ENCODE measurements at regions not wholly inside any gene's neighbourhood (a gene's known extent, or its start where the extent isn't known, plus 50 kb on each side); places are given as distances from the start of the nearest gene placed in this dataset.

DNA sequence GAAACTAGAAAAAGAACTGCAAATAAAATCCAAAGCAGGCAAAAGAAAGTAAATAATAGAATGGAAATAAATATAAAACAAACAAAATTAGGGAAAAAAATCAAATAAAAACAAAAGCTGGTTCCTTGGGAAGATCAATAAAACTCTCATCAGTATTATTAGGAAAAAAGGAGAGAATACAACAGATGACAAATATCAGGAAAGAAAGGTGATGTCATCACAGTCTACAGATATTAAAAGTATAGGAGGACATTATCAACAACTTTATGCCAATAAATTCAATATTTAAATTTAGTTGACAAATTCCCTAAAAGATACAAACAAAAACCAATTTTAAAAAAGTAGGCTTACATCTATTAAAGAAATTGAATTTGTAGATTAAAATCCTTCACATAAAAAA, 107.4 kb upstream of the FOXN3 start:
- CTCF ChIA-PET (ENCODE audit: low intra/inter-chr PET ratio), result no interaction called here

More for the DNA sequence above, 107.4 kb upstream of the FOXN3 start:
- Histone ChIP-seq H3K36me3 (ENCODE audit: control insufficient read depth, insufficient read depth, low read length) (no peaks in the 10 kb centered on the region), H3K9me1 (ENCODE audit: control insufficient read depth, insufficient read depth, low read length) (no peaks in the 10 kb centered on the region), H4K20me1 (replicated peaks; ENCODE audit: control insufficient read depth, insufficient read depth, low read length) (no peaks in the 10 kb centered on the region), H3K4me1 (replicated peaks in 1 of 2; ENCODE audit: control insufficient read depth in 2 of 2, insufficient read depth in 2 of 2, low read length in 2 of 2) (no peaks in the 10 kb centered on the region), H3K9me3 (replicated peaks; ENCODE audit: control insufficient read depth, insufficient read depth, low read depth, low read length) (no peaks in the 10 kb centered on the region), H3K4me2 (ENCODE audit: insufficient read depth, low read length) (no peak overlapping the region), H3K4me3 (no peak overlapping the region), H3K79me2 (ENCODE audit: control insufficient read depth, insufficient read depth, low read length) (no peaks in the 10 kb centered on the region), H2AFZ (ENCODE audit: low read depth, low read length) (no peak overlapping the region), H3K27me3 (ENCODE audit: control insufficient read depth in 2 of 2, insufficient read depth in 2 of 2, low read length in 2 of 2) (0 out of 5 replicates have a peak, but pooled peaks cover 0 to under 1% of the 10 kb centered on the region in 2 experiments), H3K9ac (ENCODE audit: insufficient read depth in 1 of 2, low read depth in 2 of 2, low read length in 2 of 2) (no peak overlapping the region), H3K27ac (ENCODE audit: extremely low read depth, low read depth, low read length) (no peak overlapping the region)
- TF ChIP-seq, protein P1, sequence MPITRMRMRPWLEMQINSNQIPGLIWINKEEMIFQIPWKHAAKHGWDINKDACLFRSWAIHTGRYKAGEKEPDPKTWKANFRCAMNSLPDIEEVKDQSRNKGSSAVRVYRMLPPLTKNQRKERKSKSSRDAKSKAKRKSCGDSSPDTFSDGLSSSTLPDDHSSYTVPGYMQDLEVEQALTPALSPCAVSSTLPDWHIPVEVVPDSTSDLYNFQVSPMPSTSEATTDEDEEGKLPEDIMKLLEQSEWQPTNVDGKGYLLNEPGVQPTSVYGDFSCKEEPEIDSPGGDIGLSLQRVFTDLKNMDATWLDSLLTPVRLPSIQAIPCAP (CRISPR knock-in tag; IDR thresholded peaks at IDR 0.05; ENCODE audit: borderline replicate concordance), result no peak
- TF ChIP-seq ARID1B (IDR thresholded peaks at IDR 0.05) (no peak), TGIF2 (CRISPR knock-in tag; IDR thresholded peaks at IDR 0.05) (no peak), FOXJ2 (tag; IDR thresholded peaks at IDR 0.05) (no peak), ZNF77 (CRISPR knock-in tag; IDR thresholded peaks at IDR 0.05) (no peak), MECOM (CRISPR knock-in tag; IDR thresholded peaks at IDR 0.05) (no peak), KDM5B (IDR thresholded peaks at IDR 0.05; ENCODE audit: insufficient replicate concordance, low read depth, low read length) (no peak), NCOA1 (IDR thresholded peaks at IDR 0.05; ENCODE audit: low read depth) (no peak), SRSF1 (IDR thresholded peaks at IDR 0.05; ENCODE audit: low read depth, low read length) (no peak), ZNF778 (CRISPR knock-in tag; IDR thresholded peaks at IDR 0.05) (no peak)
- TF ChIP-seq, protein P2, sequence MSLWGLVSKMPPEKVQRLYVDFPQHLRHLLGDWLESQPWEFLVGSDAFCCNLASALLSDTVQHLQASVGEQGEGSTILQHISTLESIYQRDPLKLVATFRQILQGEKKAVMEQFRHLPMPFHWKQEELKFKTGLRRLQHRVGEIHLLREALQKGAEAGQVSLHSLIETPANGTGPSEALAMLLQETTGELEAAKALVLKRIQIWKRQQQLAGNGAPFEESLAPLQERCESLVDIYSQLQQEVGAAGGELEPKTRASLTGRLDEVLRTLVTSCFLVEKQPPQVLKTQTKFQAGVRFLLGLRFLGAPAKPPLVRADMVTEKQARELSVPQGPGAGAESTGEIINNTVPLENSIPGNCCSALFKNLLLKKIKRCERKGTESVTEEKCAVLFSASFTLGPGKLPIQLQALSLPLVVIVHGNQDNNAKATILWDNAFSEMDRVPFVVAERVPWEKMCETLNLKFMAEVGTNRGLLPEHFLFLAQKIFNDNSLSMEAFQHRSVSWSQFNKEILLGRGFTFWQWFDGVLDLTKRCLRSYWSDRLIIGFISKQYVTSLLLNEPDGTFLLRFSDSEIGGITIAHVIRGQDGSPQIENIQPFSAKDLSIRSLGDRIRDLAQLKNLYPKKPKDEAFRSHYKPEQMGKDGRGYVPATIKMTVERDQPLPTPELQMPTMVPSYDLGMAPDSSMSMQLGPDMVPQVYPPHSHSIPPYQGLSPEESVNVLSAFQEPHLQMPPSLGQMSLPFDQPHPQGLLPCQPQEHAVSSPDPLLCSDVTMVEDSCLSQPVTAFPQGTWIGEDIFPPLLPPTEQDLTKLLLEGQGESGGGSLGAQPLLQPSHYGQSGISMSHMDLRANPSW (CRISPR knock-in tag; IDR thresholded peaks at IDR 0.05), result no peak
- TF ChIP-seq, protein P3, sequence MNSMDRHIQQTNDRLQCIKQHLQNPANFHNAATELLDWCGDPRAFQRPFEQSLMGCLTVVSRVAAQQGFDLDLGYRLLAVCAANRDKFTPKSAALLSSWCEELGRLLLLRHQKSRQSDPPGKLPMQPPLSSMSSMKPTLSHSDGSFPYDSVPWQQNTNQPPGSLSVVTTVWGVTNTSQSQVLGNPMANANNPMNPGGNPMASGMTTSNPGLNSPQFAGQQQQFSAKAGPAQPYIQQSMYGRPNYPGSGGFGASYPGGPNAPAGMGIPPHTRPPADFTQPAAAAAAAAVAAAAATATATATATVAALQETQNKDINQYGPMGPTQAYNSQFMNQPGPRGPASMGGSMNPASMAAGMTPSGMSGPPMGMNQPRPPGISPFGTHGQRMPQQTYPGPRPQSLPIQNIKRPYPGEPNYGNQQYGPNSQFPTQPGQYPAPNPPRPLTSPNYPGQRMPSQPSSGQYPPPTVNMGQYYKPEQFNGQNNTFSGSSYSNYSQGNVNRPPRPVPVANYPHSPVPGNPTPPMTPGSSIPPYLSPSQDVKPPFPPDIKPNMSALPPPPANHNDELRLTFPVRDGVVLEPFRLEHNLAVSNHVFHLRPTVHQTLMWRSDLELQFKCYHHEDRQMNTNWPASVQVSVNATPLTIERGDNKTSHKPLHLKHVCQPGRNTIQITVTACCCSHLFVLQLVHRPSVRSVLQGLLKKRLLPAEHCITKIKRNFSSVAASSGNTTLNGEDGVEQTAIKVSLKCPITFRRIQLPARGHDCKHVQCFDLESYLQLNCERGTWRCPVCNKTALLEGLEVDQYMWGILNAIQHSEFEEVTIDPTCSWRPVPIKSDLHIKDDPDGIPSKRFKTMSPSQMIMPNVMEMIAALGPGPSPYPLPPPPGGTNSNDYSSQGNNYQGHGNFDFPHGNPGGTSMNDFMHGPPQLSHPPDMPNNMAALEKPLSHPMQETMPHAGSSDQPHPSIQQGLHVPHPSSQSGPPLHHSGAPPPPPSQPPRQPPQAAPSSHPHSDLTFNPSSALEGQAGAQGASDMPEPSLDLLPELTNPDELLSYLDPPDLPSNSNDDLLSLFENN (IDR thresholded peaks at IDR 0.05; ENCODE audit: low read depth in 2 of 2, low read length in 2 of 2), result no peak
- TF ChIP-seq, protein P4, sequence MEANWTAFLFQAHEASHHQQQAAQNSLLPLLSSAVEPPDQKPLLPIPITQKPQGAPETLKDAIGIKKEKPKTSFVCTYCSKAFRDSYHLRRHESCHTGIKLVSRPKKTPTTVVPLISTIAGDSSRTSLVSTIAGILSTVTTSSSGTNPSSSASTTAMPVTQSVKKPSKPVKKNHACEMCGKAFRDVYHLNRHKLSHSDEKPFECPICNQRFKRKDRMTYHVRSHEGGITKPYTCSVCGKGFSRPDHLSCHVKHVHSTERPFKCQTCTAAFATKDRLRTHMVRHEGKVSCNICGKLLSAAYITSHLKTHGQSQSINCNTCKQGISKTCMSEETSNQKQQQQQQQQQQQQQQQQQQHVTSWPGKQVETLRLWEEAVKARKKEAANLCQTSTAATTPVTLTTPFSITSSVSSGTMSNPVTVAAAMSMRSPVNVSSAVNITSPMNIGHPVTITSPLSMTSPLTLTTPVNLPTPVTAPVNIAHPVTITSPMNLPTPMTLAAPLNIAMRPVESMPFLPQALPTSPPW (CRISPR knock-in tag; IDR thresholded peaks at IDR 0.05), result no peak
- TF ChIP-seq, protein P5, sequence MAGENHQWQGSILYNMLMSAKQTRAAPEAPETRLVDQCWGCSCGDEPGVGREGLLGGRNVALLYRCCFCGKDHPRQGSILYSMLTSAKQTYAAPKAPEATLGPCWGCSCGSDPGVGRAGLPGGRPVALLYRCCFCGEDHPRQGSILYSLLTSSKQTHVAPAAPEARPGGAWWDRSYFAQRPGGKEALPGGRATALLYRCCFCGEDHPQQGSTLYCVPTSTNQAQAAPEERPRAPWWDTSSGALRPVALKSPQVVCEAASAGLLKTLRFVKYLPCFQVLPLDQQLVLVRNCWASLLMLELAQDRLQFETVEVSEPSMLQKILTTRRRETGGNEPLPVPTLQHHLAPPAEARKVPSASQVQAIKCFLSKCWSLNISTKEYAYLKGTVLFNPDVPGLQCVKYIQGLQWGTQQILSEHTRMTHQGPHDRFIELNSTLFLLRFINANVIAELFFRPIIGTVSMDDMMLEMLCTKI (IDR thresholded peaks at IDR 0.05; ENCODE audit: partially characterized antibody), result no peak
- no peak for DNase-seq (ENCODE audit: extremely low read depth in 1 of 4, low spot score in 3 of 4)
- in situ Hi-C loops (cut with MboI), result no loop called here
- no TSS peak for BruUV-seq (replicated peaks)
- intact Hi-C loops (cut with micrococcal nuclease), result no loop called here
- POLR2A ChIA-PET, result no interaction called here
- FAIRE-seq, result no peak
- ATAC-seq, result no peak
